ENCODE measurements at regions not wholly inside any gene's neighbourhood (a gene's known extent, or its start where the extent isn't known, plus 50 kb on each side); places are given as distances from the start of the nearest gene placed in this dataset.

- TF ChIP-seq ATF2 (IDR thresholded peaks at IDR 0.05; ENCODE audit: low read length) (no peak), BACH1 (IDR thresholded peaks at IDR 0.05; ENCODE audit: low read length) (no peak), SP1 (IDR thresholded peaks at IDR 0.05; ENCODE audit: low read depth, low read length) (no peak), SRF (IDR thresholded peaks at IDR 0.05; ENCODE audit: low read depth, low read length) (no peak), MAFK (IDR thresholded peaks at IDR 0.05; ENCODE audit: low read depth, low read length) (no peak), CHD1 (IDR thresholded peaks at IDR 0.05; ENCODE audit: low read depth, low read length) (no peak), YY1 (IDR thresholded peaks at IDR 0.05; ENCODE audit: low read depth, low read length) (no peak), PHF8 (conservative IDR thresholded peaks at IDR 0.05; ENCODE audit: low read depth, low read length) (no peak), TAF1 (IDR thresholded peaks at IDR 0.05; ENCODE audit: low read depth, low read length) (no peak), POU5F1 (IDR thresholded peaks at IDR 0.05; ENCODE audit: low read depth, low read length) (no peak), CTCF (IDR thresholded peaks at IDR 0.05; ENCODE audit: control extremely low read depth in 1 of 3, insufficient read depth in 1 of 3, low read depth in 1 of 3, low read length in 3 of 3) (no peak), GABPA (IDR thresholded peaks at IDR 0.05; ENCODE audit: borderline replicate concordance, insufficient read depth, low read length) (no peak), EZH2 (IDR thresholded peaks at IDR 0.05; ENCODE audit: low read depth, low read length, severe bottlenecking) (no peak)
Observed at GRCh38 chr14:29078810-29079522, 312.4 kb downstream of the FOXG1 start.
